Stromal cell of bone marrow (primary cell): ENCODE measurements at regions not wholly inside any gene's neighbourhood (a gene's known extent, or its start where the extent isn't known, plus 50 kb on each side); places are given as distances from the start of the nearest gene placed in this dataset.

Experiments used
- DNase-seq: peaks from one replicate; pipeline ENCODE4 v3.0.0-alpha.2; 2012; ENCODE audit warnings: low read depth

- DNase-seq = no peak
Observed at GRCh38 chr14:66365388-66365787, 120.8 kb upstream of the CCDC196 start.

GRCh38 chr14:66369157-66369697, 116.9 kb upstream of the CCDC196 start:
- DNase-seq = no peak

- no peak for DNase-seq
Observed at GRCh38 chr14:66371776-66372175, 114.4 kb upstream of the CCDC196 start.

GRCh38 chr14:66375046-66375964, 110.9 kb upstream of the CCDC196 start:
- DNase-seq = no peak

GRCh38 chr14:66377574-66377973, 108.6 kb upstream of the CCDC196 start:
- DNase-seq = no peak

DNA sequence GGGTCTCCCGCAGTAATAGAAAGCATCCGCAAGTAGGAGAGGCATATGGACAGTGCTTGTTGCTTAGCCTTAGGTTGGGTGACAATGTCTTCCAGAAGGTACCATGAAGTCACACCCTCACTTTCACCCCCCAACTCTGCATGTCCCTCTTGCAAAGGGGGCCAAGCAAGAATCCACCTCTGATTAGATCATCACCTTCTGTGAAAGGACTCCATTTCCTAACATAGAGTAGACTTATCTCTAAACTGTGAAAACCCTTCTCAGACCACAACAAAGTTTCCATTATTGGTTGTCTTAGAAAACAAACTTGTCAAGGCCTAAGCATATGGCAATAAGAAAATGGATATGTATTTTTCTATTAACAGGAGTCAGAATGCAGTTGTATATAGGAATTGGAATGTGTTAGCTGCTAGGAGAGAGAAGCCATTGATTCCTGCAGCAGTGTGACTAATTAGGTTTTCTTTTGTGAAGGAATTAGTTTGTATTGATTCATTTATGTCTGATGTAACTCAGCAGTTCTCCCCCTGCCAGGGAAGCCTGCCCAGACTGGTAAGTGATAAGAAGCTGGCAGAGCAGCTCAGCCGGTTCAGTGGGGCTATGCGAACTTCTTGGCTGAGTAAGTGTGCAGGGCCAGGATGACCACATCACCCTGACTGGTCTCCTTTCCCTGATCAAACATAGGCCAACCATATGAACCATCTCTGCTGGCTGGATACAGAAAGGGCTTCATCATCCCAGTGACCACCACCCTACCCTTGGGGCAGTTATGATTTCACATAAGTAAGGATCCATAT, 107.3 kb upstream of the CCDC196 start:
- DNase-seq = no peak

- no peak for DNase-seq
Observed at GRCh38 chr14:66380143-66380542, 106.0 kb upstream of the CCDC196 start.

GRCh38 chr14:66381755-66382154, 104.4 kb upstream of the CCDC196 start:
- DNase-seq = no peak

- DNase-seq = no peak
Observed at GRCh38 chr14:66383257-66383656, 102.9 kb upstream of the CCDC196 start.

DNA sequence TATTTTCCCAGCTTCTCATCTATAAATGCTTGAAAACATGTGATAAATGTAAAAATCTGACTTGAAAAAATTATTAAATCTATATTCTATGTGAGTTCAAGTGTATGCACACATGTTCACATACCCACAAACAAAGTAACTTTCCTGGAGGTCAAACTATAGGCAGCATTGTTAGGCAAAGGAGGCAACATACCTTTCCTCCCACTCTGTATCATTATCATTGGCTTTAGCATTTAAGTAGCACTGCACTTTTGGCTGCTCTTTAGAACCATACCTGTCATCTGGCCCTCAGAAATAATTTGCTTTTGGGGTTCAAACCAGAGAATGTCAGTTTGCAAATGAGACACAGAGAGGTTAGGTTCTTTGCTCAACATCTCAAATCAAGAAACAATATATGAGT, 102.4 kb upstream of the CCDC196 start:
- DNase-seq = no peak

- no peak for DNase-seq
Observed at GRCh38 chr14:66388516-66388915, 97.7 kb upstream of the CCDC196 start.

GRCh38 chr14:66389481-66389880, 96.7 kb upstream of the CCDC196 start:
- no peak for DNase-seq

GRCh38 chr14:66395300-66395699, 90.9 kb upstream of the CCDC196 start:
- DNase-seq = no peak

DNA sequence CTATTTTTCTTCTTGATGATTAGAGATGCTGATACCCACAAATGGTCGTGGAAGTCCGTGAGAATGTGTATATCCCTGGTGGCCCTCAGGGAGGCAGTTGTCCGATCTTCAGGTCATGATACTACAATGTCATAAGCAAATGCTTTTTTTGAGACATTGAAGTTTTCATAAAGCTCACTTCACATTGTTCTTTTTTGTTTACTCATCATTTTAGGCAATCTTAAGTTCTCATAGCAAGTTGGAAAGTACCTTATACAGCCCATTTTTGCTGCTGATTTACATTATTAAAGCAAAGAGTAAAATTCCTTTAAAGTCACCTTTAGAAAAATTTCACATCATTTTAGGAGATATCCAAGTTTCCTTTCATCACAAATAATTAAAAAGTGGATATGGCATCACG, 90.0 kb upstream of the CCDC196 start:
- no peak for DNase-seq

- DNase-seq = no peak
Observed at GRCh38 chr14:66398437-66398836, 87.7 kb upstream of the CCDC196 start.

DNA sequence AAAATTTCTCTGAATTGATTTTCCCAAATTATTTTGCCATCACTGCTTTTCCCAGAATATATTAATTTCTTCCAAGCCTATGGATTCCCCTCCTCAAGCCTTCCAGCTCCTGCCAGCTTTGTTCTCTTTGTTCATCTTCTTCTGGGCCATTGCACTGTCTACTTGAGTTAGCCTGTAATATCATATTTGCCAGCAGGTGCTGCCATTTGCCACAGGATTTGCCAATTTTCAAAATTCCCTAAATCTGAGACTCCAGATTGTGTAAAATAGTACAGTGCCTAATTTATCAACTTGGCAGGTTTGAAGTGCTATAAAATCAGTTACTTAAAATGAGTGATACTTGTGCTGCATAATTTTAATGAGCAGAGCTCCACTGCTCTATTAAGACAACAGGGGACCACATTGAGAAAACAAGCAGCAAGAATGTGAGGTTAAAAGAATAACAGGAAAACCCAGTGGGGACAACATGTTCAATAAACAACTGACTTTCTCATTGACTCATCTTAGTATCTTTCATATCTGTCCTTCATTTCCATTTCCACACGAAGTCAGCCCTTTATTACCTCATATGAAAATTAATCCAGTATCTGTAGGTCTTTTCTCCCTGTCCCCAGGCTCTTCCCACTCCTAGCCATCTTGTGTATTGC, 84.6 kb upstream of the CCDC196 start:
- no peak for DNase-seq

- peak; percentile 31 for DNase-seq
Observed at GRCh38 chr14:66403183-66403582, 83.0 kb upstream of the CCDC196 start.

DNA sequence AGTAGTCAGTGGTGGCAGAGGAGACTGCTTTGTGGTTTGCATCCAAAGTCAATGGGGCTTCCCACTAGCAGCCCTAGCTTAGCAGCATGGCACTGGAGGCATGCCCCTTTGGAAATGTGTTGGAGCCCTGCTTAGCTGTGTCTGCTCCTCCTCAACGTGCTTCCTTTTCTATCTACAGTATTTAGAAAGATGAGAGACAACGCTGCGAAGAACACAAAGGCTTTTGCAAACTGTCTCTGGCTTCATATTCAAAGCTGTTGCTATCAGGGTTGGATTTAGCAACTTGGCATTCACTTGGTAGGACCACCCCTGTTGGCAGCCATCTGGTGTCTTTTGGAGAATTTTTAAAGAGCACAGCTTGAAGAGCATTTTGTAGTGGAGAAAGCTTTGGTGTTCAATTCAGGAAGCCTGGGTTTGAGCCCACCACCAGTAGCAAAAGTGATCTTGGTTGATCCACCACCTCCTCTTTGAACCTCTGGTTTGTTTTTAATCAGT, 82.1 kb upstream of the CCDC196 start:
- DNase-seq = no peak

DNA sequence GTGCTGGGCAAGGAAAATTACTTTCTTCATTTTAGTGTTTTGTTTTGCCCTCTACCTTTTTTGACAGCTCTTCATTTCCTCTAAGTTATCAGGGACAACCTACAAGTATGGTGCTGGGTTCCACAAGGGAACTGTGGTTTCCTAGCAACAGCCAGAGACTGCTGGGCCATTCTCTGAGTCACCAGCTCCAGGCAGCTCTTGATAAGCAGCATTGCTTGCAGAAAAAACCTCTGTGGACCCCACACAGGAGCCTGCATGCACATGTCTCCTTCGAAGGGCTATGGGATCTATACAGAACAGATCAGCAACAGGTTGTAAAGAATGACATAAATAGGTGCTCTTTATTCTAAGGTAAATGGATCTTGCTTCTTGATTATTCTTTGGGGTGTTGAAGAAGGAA, 81.0 kb upstream of the CCDC196 start:
- peak; percentile 12 for DNase-seq

DNA sequence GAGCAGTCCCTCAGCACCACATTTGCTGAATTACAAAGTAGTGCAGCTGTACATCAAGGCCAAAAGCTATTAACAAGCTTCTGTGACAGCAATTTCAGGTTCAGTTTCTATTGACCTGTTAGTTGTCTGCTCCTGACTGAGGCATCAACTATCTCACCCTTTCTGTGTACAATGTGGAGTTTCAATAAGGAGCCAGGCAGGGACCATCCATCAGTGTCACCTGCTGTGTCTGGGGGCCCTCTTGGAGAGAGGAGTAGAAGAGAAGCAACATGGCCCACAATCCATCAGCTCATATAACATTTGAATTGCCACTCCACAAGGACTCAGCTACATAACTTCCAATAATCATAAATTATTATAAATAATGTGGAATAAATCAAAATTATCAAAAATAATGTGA, 72.3 kb upstream of the CCDC196 start:
- DNase-seq = no peak

DNA sequence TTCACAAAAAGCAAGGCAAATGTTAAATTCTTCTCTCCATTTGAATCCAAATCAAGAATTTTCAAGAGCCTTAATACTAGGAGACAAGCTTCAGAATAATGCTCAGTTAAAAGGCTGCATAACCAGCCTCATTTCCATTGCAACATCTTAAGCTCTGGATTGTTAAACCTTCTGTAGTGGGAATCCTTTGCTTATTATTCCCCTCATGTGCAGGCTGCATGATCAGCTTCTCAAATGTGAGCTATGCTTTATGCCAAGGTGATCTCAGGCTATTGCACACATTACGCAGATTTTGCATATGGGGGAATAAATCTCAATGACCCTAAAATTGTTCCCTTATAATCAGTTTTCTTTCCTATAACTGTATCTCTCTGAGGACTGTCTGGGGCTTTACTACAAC, 71.7 kb upstream of the CCDC196 start:
- DNase-seq = no peak
